ENCODE measurements at regions not wholly inside any gene's neighbourhood (a gene's known extent, or its start where the extent isn't known, plus 50 kb on each side); places are given as distances from the start of the nearest gene placed in this dataset.
"Not testable (repeated sequence)": the region's sequence is repeated elsewhere in the genome, so short reads cannot be mapped to it uniquely, and the experiment has no call there.

DNA sequence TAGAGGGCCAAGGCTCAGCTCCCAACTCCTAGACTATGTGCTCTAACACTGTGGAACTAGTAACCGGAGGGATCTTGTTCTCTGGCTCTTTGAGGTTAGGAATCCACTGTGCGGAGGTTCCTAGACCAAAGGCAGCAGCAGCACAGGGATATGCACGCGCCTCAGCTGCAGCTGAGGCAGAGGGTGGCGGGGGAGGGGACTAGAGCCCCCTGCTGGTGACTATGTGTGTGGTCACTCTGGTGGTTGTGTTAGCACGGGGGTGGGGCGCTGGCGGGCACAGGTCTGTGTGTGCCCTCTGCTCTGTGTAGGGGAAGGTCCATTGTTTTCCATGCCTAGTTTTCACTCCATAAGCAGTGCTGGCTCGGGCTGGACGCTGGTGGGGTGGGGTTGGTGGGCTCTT, 458.0 kb upstream of the IZUMO3 start:
- DNase-seq (ENCODE audit: low read depth): no peak
- TF ChIP-seq, protein P1, sequence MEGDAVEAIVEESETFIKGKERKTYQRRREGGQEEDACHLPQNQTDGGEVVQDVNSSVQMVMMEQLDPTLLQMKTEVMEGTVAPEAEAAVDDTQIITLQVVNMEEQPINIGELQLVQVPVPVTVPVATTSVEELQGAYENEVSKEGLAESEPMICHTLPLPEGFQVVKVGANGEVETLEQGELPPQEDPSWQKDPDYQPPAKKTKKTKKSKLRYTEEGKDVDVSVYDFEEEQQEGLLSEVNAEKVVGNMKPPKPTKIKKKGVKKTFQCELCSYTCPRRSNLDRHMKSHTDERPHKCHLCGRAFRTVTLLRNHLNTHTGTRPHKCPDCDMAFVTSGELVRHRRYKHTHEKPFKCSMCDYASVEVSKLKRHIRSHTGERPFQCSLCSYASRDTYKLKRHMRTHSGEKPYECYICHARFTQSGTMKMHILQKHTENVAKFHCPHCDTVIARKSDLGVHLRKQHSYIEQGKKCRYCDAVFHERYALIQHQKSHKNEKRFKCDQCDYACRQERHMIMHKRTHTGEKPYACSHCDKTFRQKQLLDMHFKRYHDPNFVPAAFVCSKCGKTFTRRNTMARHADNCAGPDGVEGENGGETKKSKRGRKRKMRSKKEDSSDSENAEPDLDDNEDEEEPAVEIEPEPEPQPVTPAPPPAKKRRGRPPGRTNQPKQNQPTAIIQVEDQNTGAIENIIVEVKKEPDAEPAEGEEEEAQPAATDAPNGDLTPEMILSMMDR (IDR thresholded peaks at IDR 0.05; ENCODE audit: insufficient read depth, low read depth, low read length, missing control alignments): no peak
- H3K4me3 ChIP-seq (ENCODE audit: low read depth, low read length): no peak overlapping the region

DNA sequence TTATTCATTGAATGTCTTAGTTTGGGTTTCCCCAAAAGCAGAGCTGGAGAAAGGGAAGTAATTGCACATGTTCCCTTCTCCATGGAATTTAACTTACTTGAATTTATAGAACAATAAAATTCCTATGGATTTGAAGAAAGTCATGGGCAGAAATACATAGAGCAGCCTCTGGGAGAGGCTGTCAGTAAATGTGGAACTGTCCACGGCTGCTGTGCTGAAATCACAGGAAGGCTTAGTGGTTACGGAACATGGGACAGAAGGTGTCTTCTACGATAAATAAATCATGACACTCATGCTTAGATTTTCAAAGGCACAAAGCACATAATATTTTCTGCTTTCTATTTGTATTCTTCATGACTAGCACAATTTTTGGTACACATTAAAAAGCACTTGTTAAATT, 440.6 kb upstream of the IZUMO3 start:
- TF ChIP-seq, protein P1 (IDR thresholded peaks at IDR 0.05; ENCODE audit: insufficient read depth, low read depth, low read length, missing control alignments): no peak
- no peak for DNase-seq (ENCODE audit: low read depth)

DNA sequence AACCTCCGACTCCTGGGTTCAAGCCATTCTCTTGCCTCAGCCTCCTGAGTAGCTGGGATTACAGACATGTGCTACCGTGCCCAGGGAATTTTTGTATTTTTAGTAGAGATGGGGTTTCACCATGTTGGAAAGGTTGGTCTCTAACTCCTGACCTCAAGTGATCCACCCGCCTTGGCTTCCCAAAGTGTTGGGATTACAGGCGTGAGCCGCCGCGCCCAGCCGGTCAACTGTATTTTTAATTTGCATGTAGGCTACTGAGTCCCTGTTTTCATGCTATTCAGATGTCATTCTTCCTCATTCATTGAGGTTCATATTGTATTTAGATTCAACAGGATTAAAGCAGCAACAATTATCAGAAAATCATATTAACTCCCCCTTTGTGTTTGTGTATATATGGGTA, 425.1 kb upstream of the IZUMO3 start:
- H3K4me3 ChIP-seq (ENCODE audit: low read depth, low read length); DNase-seq (ENCODE audit: low read depth): not testable (repeated sequence)

More for the DNA sequence above, 440.6 kb upstream of the IZUMO3 start:
- no peak overlapping the region for H3K4me3 ChIP-seq (ENCODE audit: low read depth, low read length)

DNA sequence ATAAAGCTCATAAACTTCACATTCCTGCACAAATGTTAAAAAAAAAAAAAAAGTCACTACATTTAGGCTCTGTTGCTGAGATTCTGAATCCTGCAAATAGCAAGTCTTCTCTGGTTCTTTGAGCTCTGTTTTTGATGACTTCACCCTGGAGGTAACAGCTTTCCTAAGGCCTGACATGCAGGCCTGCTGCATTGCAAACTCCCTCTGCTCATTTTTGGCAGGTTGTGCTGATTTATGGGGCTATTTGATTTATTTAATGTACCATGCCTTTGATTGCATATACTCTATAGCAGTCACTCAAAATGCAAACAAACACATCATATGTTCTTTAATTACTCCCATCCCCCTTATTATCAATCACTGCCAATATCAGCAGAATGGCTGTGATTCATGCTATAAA, 416.1 kb upstream of the IZUMO3 start:
- DNase-seq (ENCODE audit: low read depth): no peak
- TF ChIP-seq, protein P1 (IDR thresholded peaks at IDR 0.05; ENCODE audit: insufficient read depth, low read depth, low read length, missing control alignments): no peak
- no peak overlapping the region for H3K4me3 ChIP-seq (ENCODE audit: low read depth, low read length)

DNA sequence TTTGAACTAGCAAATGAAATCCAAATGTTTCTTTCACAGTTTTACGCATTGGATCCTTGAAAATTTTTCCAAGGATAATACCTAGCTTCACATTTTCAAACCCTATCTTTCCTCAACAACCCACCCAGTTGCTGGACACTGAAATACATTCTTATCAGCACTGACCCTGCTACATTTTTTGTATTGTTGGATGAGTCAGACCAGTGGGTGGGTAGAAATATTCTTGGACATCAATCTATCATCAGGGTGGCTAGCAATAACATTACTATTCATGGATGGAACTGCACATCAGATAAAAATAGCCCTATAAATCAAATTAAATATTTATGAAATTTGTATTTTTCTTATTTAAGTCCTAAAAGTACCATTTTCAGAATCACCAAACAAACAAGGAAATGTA, 407.4 kb upstream of the IZUMO3 start:
- no peak for DNase-seq (ENCODE audit: low read depth)
- TF ChIP-seq, protein P1 (IDR thresholded peaks at IDR 0.05; ENCODE audit: insufficient read depth, low read depth, low read length, missing control alignments): no peak
- H3K4me3 ChIP-seq (ENCODE audit: low read depth, low read length): no peak overlapping the region

DNA sequence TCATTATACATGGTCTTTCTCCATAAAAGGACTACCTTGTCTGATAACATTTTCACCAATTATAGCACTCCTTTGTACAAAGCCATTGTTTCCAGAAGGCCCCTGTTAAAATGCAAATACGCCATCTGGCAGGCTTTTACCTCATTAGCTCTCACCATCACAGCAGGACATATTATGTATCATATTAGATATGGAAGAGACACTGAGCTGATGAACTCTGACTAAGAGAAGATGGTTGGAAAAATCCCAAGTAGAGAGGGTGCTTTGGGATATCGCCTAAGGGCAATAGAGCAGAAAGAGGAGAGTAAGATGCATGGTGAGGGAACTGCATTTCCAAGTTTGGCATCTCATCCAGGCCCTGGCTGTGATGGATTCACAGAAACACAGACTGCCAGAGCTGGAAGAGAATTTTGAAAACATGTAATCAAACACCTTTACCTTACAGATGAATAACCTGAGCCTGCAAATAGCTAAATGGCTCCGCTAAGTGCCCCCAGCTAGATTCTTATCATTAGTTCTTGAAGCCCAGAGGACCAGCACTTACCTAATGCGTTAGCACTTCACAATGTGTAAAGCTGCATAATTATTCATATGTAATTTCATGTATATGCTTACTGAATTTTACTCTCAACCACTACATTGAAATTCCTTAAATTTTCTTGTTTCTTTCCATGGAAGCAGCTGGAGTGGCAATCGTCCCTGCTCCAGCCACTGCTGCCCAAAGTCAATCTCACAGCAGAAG, 393.6 kb upstream of the IZUMO3 start:
- H3K4me3 ChIP-seq (ENCODE audit: low read depth, low read length): no peak overlapping the region
- TF ChIP-seq, protein P1 (IDR thresholded peaks at IDR 0.05; ENCODE audit: insufficient read depth, low read depth, low read length, missing control alignments): no peak
- no peak for DNase-seq (ENCODE audit: low read depth)

DNA sequence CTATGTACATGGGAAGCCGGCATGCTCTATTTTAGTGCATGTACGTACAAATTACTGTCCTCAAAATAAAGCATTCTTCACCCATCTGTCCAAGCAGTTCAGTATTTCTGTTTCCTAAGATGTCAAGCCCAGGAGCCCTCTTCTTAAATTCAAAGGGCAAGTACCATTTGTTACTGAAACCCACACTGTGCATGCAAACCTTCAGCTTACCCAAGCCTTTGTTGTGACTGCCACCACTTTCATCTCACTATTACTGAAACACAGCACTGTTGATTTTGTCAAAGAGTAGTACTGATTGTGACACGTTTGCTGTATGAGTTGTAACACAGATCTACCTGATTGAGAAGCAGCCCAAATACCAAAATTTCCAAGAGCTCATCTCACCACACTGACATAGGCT, 390.4 kb upstream of the IZUMO3 start:
- no peak overlapping the region for H3K4me3 ChIP-seq (ENCODE audit: low read depth, low read length)
- DNase-seq (ENCODE audit: low read depth): no peak
- TF ChIP-seq, protein P1 (IDR thresholded peaks at IDR 0.05; ENCODE audit: insufficient read depth, low read depth, low read length, missing control alignments): no peak

Measured in GM12865 (cell line).